SKM-1 (cell line): ENCODE measurements at regions not wholly inside any gene's neighbourhood (a gene's known extent, or its start where the extent isn't known, plus 50 kb on each side); places are given as distances from the start of the nearest gene placed in this dataset.

ENCODE experiments used
- DNase-seq: peaks from one replicate; lab custom pipeline; 2025; ENCODE audit not compliant: unreplicated experiment; lab: John Stamatoyannopoulos, UW

GRCh38 chr20:51220293-51220706, 197.4 kb upstream of the KCNG1 start:
- DNase-seq = no peak

- DNase-seq = no peak
These were observed 196.6 kb upstream of the KCNG1 start for GRCh38 chr20:51219544-51219943.

GRCh38 chr20:51218603-51219002, 195.7 kb upstream of the KCNG1 start:
- no peak for DNase-seq

GRCh38 chr20:51217347-51218045, 194.6 kb upstream of the KCNG1 start:
- DNase-seq = no peak

GRCh38 chr20:51216850-51217249, 193.9 kb upstream of the KCNG1 start:
- peak; percentile 32 for DNase-seq

- DNase-seq = no peak
These were observed 189.9 kb upstream of the KCNG1 start for GRCh38 chr20:51212816-51213215.

GRCh38 chr20:51211191-51211590, 188.3 kb upstream of the KCNG1 start:
- no peak for DNase-seq

- DNase-seq = no peak
These were observed 187.2 kb upstream of the KCNG1 start for GRCh38 chr20:51210084-51210483.

- DNase-seq = no peak
These were observed 185.3 kb upstream of the KCNG1 start for GRCh38 chr20:51208162-51208561.

- DNase-seq = no peak
These were observed 183.2 kb upstream of the KCNG1 start for GRCh38 chr20:51206032-51206662.

GRCh38 chr20:51204794-51205193, 181.9 kb upstream of the KCNG1 start:
- DNase-seq = no peak

GRCh38 chr20:51204051-51204715, 181.3 kb upstream of the KCNG1 start:
- DNase-seq = no peak

GRCh38 chr20:51202304-51202703, 179.4 kb upstream of the KCNG1 start:
- DNase-seq = no peak

- DNase-seq = no peak
These were observed 177.0 kb upstream of the KCNG1 start for GRCh38 chr20:51199920-51200319.

- no peak for DNase-seq
These were observed 176.1 kb upstream of the KCNG1 start for GRCh38 chr20:51198876-51199523.

- DNase-seq = no peak
These were observed 175.3 kb upstream of the KCNG1 start for GRCh38 chr20:51198238-51198637.

GRCh38 chr20:51196991-51197651, 174.2 kb upstream of the KCNG1 start:
- DNase-seq = no peak

GRCh38 chr20:51195990-51196389, 173.1 kb upstream of the KCNG1 start:
- no peak for DNase-seq

GRCh38 chr20:51195419-51195901, 172.6 kb upstream of the KCNG1 start:
- no peak for DNase-seq

GRCh38 chr20:51193066-51193772, 170.3 kb upstream of the KCNG1 start:
- DNase-seq = no peak
